ENCODE measurements at regions not wholly inside any gene's neighbourhood (a gene's known extent, or its start where the extent isn't known, plus 50 kb on each side); places are given as distances from the start of the nearest gene placed in this dataset.

DNA sequence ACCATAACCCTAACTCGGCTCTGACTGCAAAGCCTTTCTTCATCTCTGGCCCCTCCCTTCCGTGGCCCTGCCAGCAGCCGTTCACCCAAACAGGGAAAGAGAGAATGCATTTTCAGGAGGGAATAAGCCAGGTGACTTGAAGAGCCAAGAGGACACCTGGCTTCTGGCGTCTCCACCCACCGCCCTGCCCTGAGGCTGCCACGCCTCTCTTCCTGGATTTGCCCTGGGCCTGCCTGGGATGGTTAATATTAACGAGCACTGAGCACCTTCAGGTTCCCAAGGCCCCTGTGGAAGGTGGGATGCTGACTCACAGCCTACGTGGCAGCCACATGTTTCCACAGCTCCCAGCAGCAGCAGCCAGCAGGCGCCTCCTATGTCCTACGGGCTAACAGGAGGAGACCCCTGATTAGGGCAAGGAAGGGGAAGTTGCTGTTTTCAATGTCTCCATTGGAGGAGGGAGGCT lies 138.0 kb upstream of the RREB1 start:
- TF ChIP-seq POLR2AphosphoS5 (IDR thresholded peaks at IDR 0.05) (no peak), POLR2A (IDR thresholded peaks at IDR 0.05) (no peak)
- TF ChIP-seq, protein P1, sequence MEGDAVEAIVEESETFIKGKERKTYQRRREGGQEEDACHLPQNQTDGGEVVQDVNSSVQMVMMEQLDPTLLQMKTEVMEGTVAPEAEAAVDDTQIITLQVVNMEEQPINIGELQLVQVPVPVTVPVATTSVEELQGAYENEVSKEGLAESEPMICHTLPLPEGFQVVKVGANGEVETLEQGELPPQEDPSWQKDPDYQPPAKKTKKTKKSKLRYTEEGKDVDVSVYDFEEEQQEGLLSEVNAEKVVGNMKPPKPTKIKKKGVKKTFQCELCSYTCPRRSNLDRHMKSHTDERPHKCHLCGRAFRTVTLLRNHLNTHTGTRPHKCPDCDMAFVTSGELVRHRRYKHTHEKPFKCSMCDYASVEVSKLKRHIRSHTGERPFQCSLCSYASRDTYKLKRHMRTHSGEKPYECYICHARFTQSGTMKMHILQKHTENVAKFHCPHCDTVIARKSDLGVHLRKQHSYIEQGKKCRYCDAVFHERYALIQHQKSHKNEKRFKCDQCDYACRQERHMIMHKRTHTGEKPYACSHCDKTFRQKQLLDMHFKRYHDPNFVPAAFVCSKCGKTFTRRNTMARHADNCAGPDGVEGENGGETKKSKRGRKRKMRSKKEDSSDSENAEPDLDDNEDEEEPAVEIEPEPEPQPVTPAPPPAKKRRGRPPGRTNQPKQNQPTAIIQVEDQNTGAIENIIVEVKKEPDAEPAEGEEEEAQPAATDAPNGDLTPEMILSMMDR (IDR thresholded peaks at IDR 0.05 in 8 of 11, conservative IDR thresholded peaks at IDR 0.05 in 3 of 11): no peak
- intact Hi-C loops (cut with DNase I; ENCODE audit: low total_unique reads): no loop called here
- Histone ChIP-seq H3K27ac (no peak overlapping the region), H3K9me3 (no peaks in the 10 kb centered on the region), H3K27me3 (replicated peaks in 1 of 7) (no peaks in the 10 kb centered on the region), H3K36me3 (no peaks in the 10 kb centered on the region), H3K4me1 (no peaks in the 10 kb centered on the region), H3K4me3 (no peak overlapping the region)
- DNase-seq: no peak
- 85 to 94% (median 87%) methylated on average over 9 to 10 of the region's 10 CpGs for WGBS, 5 donors

GRCh38 chr6:6970851-6971250 lies 136.9 kb upstream of the RREB1 start:
- intact Hi-C loops (cut with DNase I; ENCODE audit: low total_unique reads): no loop called here
- DNase-seq: no peak

GRCh38 chr6:6971369-6971768 lies 136.4 kb upstream of the RREB1 start:
- Histone ChIP-seq H3K27me3 (replicated peaks in 1 of 7) (no peaks in the 10 kb centered on the region), H3K4me1 (peaks cover 0 to 10% (median 3%) of the 10 kb centered on the region in 6 donors), H3K9me3 (no peaks in the 10 kb centered on the region), H3K27ac (no peak overlapping the region), H3K36me3 (no peaks in the 10 kb centered on the region), H3K4me3 (no peak overlapping the region)
- intact Hi-C loops (cut with DNase I; ENCODE audit: low total_unique reads): no loop called here
- TF ChIP-seq, protein P1 (IDR thresholded peaks at IDR 0.05 in 8 of 11, conservative IDR thresholded peaks at IDR 0.05 in 3 of 11): no peak
- TF ChIP-seq POLR2AphosphoS5 (IDR thresholded peaks at IDR 0.05) (no peak), POLR2A (IDR thresholded peaks at IDR 0.05) (no peak)
- DNase-seq: no peak
- WGBS, 5 donors: 75 to 84% (median 79%) methylated on average over 11 of the region's 11 CpGs

More at GRCh38 chr6:6970851-6971250, 136.9 kb upstream of the RREB1 start:
- H3K4me3 ChIP-seq: no peak overlapping the region
- no peak overlapping the region for H3K27ac ChIP-seq
- no peaks in the 10 kb centered on the region for H3K27me3 ChIP-seq (replicated peaks in 1 of 7)
- peaks cover 0 to 8% (median 1%) of the 10 kb centered on the region in 6 donors for H3K4me1 ChIP-seq
- H3K36me3 ChIP-seq: no peaks in the 10 kb centered on the region
- 94 to 97% (median 95%) methylated on average over 16 of the region's 16 CpGs for WGBS, 5 donors
- no peaks in the 10 kb centered on the region for H3K9me3 ChIP-seq
- TF ChIP-seq POLR2A (IDR thresholded peaks at IDR 0.05): no peak
- TF ChIP-seq POLR2AphosphoS5 (IDR thresholded peaks at IDR 0.05): no peak
- TF ChIP-seq, protein P1 (IDR thresholded peaks at IDR 0.05 in 8 of 11, conservative IDR thresholded peaks at IDR 0.05 in 3 of 11): no peak

DNA sequence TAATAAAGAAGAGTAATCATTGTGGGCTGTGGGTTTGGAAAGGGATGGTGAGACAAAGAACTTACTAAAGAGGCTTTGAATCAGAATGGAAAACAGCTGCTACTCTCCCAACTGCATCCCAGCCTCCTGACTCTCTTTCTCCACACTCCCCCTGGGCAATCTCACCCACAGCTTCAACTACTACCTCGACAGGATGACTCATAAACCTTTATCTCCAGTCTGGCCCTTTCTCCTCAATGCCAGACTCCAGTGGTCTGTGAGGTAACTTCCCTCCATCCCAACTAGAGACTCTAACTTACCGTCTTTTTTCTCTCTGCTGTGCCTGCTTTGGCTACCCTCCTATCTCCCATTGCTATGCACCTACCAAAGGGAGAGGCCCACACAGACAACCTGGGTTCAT lies 135.3 kb upstream of the RREB1 start:
- Histone ChIP-seq H3K9me3 (no peaks in the 10 kb centered on the region), H3K36me3 (no peaks in the 10 kb centered on the region), H3K27me3 (replicated peaks in 1 of 7) (no peaks in the 10 kb centered on the region), H3K4me1 (peaks cover 0 to 10% (median 3%) of the 10 kb centered on the region in 6 donors), H3K27ac (no peak overlapping the region), H3K4me3 (no peak overlapping the region)
- intact Hi-C loops (cut with DNase I; ENCODE audit: low total_unique reads): no loop called here
- DNase-seq: no peak
- TF ChIP-seq, protein P1 (IDR thresholded peaks at IDR 0.05 in 8 of 11, conservative IDR thresholded peaks at IDR 0.05 in 3 of 11): no peak
- TF ChIP-seq POLR2A (IDR thresholded peaks at IDR 0.05): no peak
- no peak for TF ChIP-seq POLR2AphosphoS5 (IDR thresholded peaks at IDR 0.05)
- WGBS, 5 donors: 32 to 68% (median 53%) methylated on average over 2 of the region's 2 CpGs
